HG02884 (cell line): ENCODE measurements at regions not wholly inside any gene's neighbourhood (a gene's known extent, or its start where the extent isn't known, plus 50 kb on each side); places are given as distances from the start of the nearest gene placed in this dataset.

Experiments used
- ATAC-seq: cut with Tn5 transposase; IDR thresholded peaks from one replicate; pipeline ENCODE4 v1.9.1; 2021; ENCODE audit warnings: mild to moderate bottlenecking, moderate library complexity; ENCODE audit not compliant: unreplicated experiment

GRCh38 chr6:104123227-104123626, 736.5 kb downstream of the HACE1 start:
- ATAC-seq = no peak

- no peak for ATAC-seq
These were observed 741.4 kb downstream of the HACE1 start for GRCh38 chr6:104118274-104118673.

- ATAC-seq = no peak
These were observed 749.9 kb downstream of the HACE1 start for GRCh38 chr6:104109806-104110205.

- ATAC-seq = no peak
These were observed 751.1 kb downstream of the HACE1 start for GRCh38 chr6:104108634-104109033.

GRCh38 chr6:104095661-104096416, 763.9 kb downstream of the HACE1 start:
- no peak for ATAC-seq

GRCh38 chr6:104087765-104088164, 772.0 kb downstream of the HACE1 start:
- ATAC-seq = no peak

GRCh38 chr6:104068281-104068680, 791.4 kb downstream of the HACE1 start:
- no peak for ATAC-seq

- ATAC-seq = no peak
These were observed 794.8 kb downstream of the HACE1 start for GRCh38 chr6:104064876-104065275.

GRCh38 chr6:104050455-104050854, 809.3 kb downstream of the HACE1 start:
- ATAC-seq = no peak

GRCh38 chr6:104046426-104046825, 813.3 kb downstream of the HACE1 start:
- no peak for ATAC-seq

- ATAC-seq = no peak
These were observed 828.4 kb downstream of the HACE1 start for GRCh38 chr6:104031346-104031745.

- no peak for ATAC-seq
These were observed 837.6 kb downstream of the HACE1 start for GRCh38 chr6:104022126-104022525.

- no peak for ATAC-seq
These were observed 840.5 kb downstream of the HACE1 start for GRCh38 chr6:104019075-104019753.

- no peak for ATAC-seq
These were observed 842.0 kb downstream of the HACE1 start for GRCh38 chr6:104017410-104018381.

- ATAC-seq = no peak
These were observed 845.4 kb downstream of the HACE1 start for GRCh38 chr6:104014163-104014959.

- ATAC-seq = no peak
These were observed 846.3 kb downstream of the HACE1 start for GRCh38 chr6:104013312-104013971.

GRCh38 chr6:104010897-104011296, 848.8 kb downstream of the HACE1 start:
- ATAC-seq = no peak

GRCh38 chr6:104003803-104004516, 855.8 kb downstream of the HACE1 start:
- no peak for ATAC-seq

- no peak for ATAC-seq
These were observed 864.1 kb downstream of the HACE1 start for GRCh38 chr6:103995571-103995970.
